ENCODE measurements at regions not wholly inside any gene's neighbourhood (a gene's known extent, or its start where the extent isn't known, plus 50 kb on each side); places are given as distances from the start of the nearest gene placed in this dataset.
"Not testable (repeated sequence)": the region's sequence is repeated elsewhere in the genome, so short reads cannot be mapped to it uniquely, and the experiment has no call there.

- Mint-ChIP-seq H3K27ac (no peak overlapping the region), H3K27me3 (peaks cover 0 to 2% (median 2%) of the 10 kb centered on the region in 5 donors), H3K9me3 (peaks cover 0 to 27% (median 3%) of the 10 kb centered on the region in 9 donors), H3K36me3 (no peaks in the 10 kb centered on the region), H3K4me1 (no peaks in the 10 kb centered on the region), H3K4me3 (no peak overlapping the region)
- ATAC-seq (no peak), DNase-seq (no peak)
- POLR2A ChIA-PET = no interaction called here
Measured at GRCh38 chr6:73980096-73980495, 284.1 kb downstream of the CD109 start.

GRCh38 chr6:73978330-73978729, 282.3 kb downstream of the CD109 start:
- Mint-ChIP-seq H3K27me3 (peaks cover 0 to 2% (median 0%) of the 10 kb centered on the region in 5 donors), H3K27ac (no peak overlapping the region), H3K4me3 (no peak overlapping the region), H3K4me1 (no peaks in the 10 kb centered on the region), H3K36me3 (no peaks in the 10 kb centered on the region), H3K9me3 (peaks cover 0 to 27% (median 3%) of the 10 kb centered on the region in 9 donors)
- ATAC-seq (no peak), DNase-seq (no peak)
- POLR2A ChIA-PET = no interaction called here

DNA sequence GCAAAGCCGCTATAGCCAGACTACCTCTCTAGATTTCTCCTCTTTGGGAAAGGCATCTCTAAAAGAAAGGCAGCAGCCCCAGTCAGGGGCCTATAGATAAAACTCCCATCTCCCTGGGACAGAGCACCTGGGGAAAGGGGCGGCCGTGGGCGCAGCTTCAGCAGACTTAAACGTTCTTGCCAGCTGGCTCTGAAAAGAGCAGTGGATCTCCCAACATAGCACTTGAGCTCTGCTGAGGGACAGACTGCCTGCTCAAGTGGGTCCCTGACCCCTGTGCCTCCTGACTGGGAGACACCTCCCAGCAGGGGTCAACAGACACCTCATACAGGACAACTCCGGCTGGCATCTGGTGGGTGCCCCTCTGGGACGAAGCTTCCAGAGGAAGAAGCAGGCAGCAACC, 276.5 kb downstream of the CD109 start:
- peaks cover 0 to 10% (median 2%) of the 10 kb centered on the region in 9 donors for H3K9me3 Mint-ChIP-seq
- DNase-seq, H3K27ac Mint-ChIP-seq, H3K36me3 Mint-ChIP-seq, H3K4me1 Mint-ChIP-seq, H3K4me3 Mint-ChIP-seq, ATAC-seq, POLR2A ChIA-PET, H3K27me3 Mint-ChIP-seq: not testable (repeated sequence)

DNA sequence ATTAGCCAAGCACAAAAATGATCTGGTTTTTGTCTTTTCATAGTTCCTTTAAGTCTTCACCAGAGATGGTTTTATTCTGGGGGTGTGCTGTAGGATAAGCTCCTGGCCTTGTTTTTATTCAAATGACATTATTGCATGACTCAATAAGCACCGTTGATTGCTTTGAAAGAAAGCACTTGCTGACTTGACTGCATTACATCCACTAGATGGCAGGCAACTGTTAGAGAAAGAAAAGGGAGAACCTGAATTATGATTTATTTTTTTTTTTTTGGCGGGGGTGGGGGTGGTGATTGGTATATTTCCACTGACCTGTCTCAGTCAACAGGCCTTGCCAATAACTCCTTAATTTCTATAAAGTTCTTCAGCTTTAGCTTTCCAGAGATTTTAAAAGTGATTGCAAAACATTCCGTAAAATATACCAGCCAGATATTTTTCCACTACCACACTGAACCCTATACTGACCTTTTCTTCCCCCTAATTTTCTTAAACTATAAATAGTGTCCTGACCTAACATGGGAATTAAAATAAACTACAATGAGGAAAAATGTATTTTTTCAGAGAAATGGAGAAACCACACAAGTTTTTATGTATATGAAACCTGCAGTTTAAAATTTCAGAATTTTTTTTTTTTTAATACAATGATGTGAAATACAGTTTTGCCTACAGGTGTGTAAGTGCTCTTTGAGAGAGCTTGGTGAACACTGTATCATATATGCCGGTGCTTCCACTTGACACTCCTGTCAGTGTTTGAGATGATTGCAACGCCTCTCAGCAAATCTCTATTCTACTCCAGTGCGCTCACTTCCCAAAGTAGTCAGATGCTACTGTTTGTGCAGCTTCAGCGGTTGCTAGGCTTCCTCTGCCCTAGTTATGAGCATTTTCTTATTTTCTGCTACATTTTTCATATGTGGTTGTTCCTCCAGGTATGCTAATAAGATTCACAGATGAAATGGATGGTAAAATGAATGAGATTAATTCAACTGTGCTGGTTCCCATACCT, 274.3 kb downstream of the CD109 start:
- no peaks in the 10 kb centered on the region for H3K9me3 Mint-ChIP-seq
- H3K36me3 Mint-ChIP-seq = no peaks in the 10 kb centered on the region
- POLR2A ChIA-PET = no interaction called here
- H3K27ac Mint-ChIP-seq = no peak overlapping the region
- peaks cover 0 to 18% (median 3%) of the 10 kb centered on the region in 5 donors for H3K27me3 Mint-ChIP-seq
- DNase-seq (no peak), ATAC-seq (no peak)
- no peak overlapping the region for H3K4me3 Mint-ChIP-seq
- H3K4me1 Mint-ChIP-seq = no peaks in the 10 kb centered on the region

- H3K4me1 Mint-ChIP-seq = no peaks in the 10 kb centered on the region
- H3K4me3 Mint-ChIP-seq = no peak overlapping the region
- H3K36me3 Mint-ChIP-seq = no peaks in the 10 kb centered on the region
- POLR2A ChIA-PET = no interaction called here
- no peak for DNase-seq
- H3K27me3 Mint-ChIP-seq = peaks cover 1 to 18% (median 4%) of the 10 kb centered on the region in 5 donors
- no peak overlapping the region for H3K27ac Mint-ChIP-seq
- no peaks in the 10 kb centered on the region for H3K9me3 Mint-ChIP-seq
- no peak for ATAC-seq
Measured at GRCh38 chr6:73968221-73968757, 272.3 kb downstream of the CD109 start.

GRCh38 chr6:73965539-73966029, 269.6 kb downstream of the CD109 start:
- Mint-ChIP-seq H3K4me3 (no peak overlapping the region), H3K4me1 (no peaks in the 10 kb centered on the region), H3K27ac (no peak overlapping the region), H3K9me3 (peaks cover 0 to 4% (median 0%) of the 10 kb centered on the region in 9 donors), H3K27me3 (peaks cover 2 to 27% (median 4%) of the 10 kb centered on the region in 5 donors), H3K36me3 (no peaks in the 10 kb centered on the region)
- POLR2A ChIA-PET = no interaction called here
- DNase-seq (no peak), ATAC-seq (no peak)

GRCh38 chr6:73964241-73964854, 268.3 kb downstream of the CD109 start:
- DNase-seq = no peak
- peaks cover 2 to 27% (median 4%) of the 10 kb centered on the region in 5 donors for H3K27me3 Mint-ChIP-seq
- H3K4me3 Mint-ChIP-seq = no peak overlapping the region
- H3K4me1 Mint-ChIP-seq = no peaks in the 10 kb centered on the region
- POLR2A ChIA-PET = no interaction called here
- H3K27ac Mint-ChIP-seq = no peak overlapping the region
- no peaks in the 10 kb centered on the region for H3K36me3 Mint-ChIP-seq
- ATAC-seq = no peak
- H3K9me3 Mint-ChIP-seq = peaks cover 0 to 4% (median 0%) of the 10 kb centered on the region in 9 donors

GRCh38 chr6:73962884-73963283, 266.9 kb downstream of the CD109 start:
- POLR2A ChIA-PET = no interaction called here
- Mint-ChIP-seq H3K4me3 (no peak overlapping the region), H3K27ac (no peak overlapping the region), H3K36me3 (no peaks in the 10 kb centered on the region), H3K9me3 (peaks cover 0 to 4% (median 0%) of the 10 kb centered on the region in 9 donors), H3K4me1 (no peaks in the 10 kb centered on the region), H3K27me3 (peaks cover 2 to 27% (median 4%) of the 10 kb centered on the region in 5 donors)
- ATAC-seq = no peak
- DNase-seq = no peak

- Mint-ChIP-seq H3K9me3 (peaks cover 0 to 1% (median 0%) of the 10 kb centered on the region in 9 donors), H3K4me3 (no peak overlapping the region), H3K4me1 (no peaks in the 10 kb centered on the region), H3K27ac (no peak overlapping the region), H3K27me3 (peaks cover 0 to 2% (median 0%) of the 10 kb centered on the region in 5 donors), H3K36me3 (no peaks in the 10 kb centered on the region)
- POLR2A ChIA-PET = no interaction called here
- no peak for ATAC-seq
- no peak for DNase-seq
Measured at GRCh38 chr6:73956305-73956704, 260.3 kb downstream of the CD109 start.

DNA sequence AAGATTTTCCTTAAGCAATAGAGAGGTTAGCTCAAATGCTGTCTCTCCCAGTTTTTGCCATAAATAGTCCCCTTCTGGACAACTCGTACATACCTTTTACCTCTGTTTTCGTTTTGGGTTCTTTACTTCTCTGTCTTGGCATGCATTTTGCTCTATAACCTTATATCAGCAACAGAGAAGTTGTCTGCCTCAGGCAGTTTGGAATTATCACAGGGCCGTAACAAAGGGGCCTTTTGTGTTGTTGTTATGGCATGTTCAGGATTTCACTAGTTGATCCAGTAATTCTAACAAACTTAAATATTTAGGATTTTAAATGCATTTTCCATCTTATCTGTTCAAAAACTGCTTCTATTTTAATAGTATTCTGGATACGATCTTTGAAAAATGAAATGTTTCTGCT, 259.8 kb downstream of the CD109 start:
- Mint-ChIP-seq H3K4me1 (no peaks in the 10 kb centered on the region), H3K4me3 (no peak overlapping the region), H3K27me3 (no peaks in the 10 kb centered on the region), H3K36me3 (no peaks in the 10 kb centered on the region), H3K27ac (no peak overlapping the region), H3K9me3 (peaks cover 0 to 1% (median 0%) of the 10 kb centered on the region in 9 donors)
- DNase-seq (no peak), ATAC-seq (no peak)
- POLR2A ChIA-PET = no interaction called here

DNA sequence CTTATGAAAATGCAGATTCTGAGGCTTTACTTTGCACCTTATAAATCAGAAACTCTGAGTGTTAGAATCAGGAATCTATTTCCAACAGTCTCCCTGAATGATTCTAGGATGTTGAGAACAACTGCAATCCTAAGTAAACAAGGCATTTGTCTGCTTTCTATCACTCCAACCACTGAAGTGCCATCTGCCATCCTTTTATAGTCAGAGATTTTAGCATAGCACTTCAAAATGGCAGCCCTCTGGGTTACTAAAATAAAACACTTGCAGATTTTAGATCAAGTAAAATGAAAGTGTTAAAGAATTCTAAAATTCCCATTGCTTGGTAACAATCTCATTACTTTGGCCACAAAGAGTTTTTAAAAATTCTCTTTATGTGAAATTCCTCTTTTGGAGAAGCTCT, 258.9 kb downstream of the CD109 start:
- DNase-seq = no peak
- POLR2A ChIA-PET = no interaction called here
- no peak overlapping the region for H3K27ac Mint-ChIP-seq
- no peaks in the 10 kb centered on the region for H3K36me3 Mint-ChIP-seq
- H3K9me3 Mint-ChIP-seq = peaks cover 0 to 2% (median 0%) of the 10 kb centered on the region in 9 donors
- no peak overlapping the region for H3K4me3 Mint-ChIP-seq
- H3K27me3 Mint-ChIP-seq = peaks cover 0 to 1% (median 0%) of the 10 kb centered on the region in 5 donors
- no peaks in the 10 kb centered on the region for H3K4me1 Mint-ChIP-seq
- no peak for ATAC-seq

- DNase-seq (no peak), ATAC-seq (no peak)
- H3K36me3 Mint-ChIP-seq = peaks cover 0 to 6% (median 2%) of the 10 kb centered on the region in 3 donors
- H3K9me3 Mint-ChIP-seq = peaks cover 4 to 33% (median 12%) of the 10 kb centered on the region in 9 donors
- peaks cover 0 to 11% (median 0%) of the 10 kb centered on the region in 5 donors for H3K27me3 Mint-ChIP-seq
- H3K27ac Mint-ChIP-seq = no peak overlapping the region
- POLR2A ChIA-PET = no interaction called here
- H3K4me3 Mint-ChIP-seq = no peak overlapping the region
- no peaks in the 10 kb centered on the region for H3K4me1 Mint-ChIP-seq
Measured at GRCh38 chr6:73951183-73951582, 255.2 kb downstream of the CD109 start.
